GM12878 (cell line): ENCODE measurements at regions not wholly inside any gene's neighbourhood (a gene's known extent, or its start where the extent isn't known, plus 50 kb on each side); places are given as distances from the start of the nearest gene placed in this dataset.

Experiments
- BACH1 ChIP-seq: fragments of 450-650 bp; IDR thresholded peaks from 2 replicates; pipeline ENCODE4 v1.6.1; 2017; ENCODE audit warnings: mild to moderate bottlenecking, borderline replicate concordance
- CBX5 ChIP-seq: sonication (generic); IDR thresholded peaks from 2 replicates; pipeline ENCODE4 v1.6.1; 2016; ENCODE audit warnings: low read depth, moderate library complexity, mild to moderate bottlenecking, inconsistent platforms
- CEBPZ ChIP-seq: fragments of 150-350 bp; IDR thresholded peaks from 2 replicates; pipeline ENCODE4 v1.6.1; 2016; ENCODE audit warnings: low read depth, low read length
- ETV6 ChIP-seq, 2 experiments: fragments of 450-650 bp in 1 of 2; IDR thresholded peaks in 1 of 2; conservative IDR thresholded peaks in 1 of 2; 2 replicates each; pipeline ENCODE4 v1.6.1; 2014; ENCODE audit warnings: antibody characterized with exemption in 1 of 2, borderline replicate concordance in 1 of 2, low read depth in 1 of 2, mild to moderate bottlenecking in 1 of 2, moderate library complexity in 1 of 2
- HCFC1 ChIP-seq: fragments of 150-350 bp; IDR thresholded peaks from 2 replicates; pipeline ENCODE4 v1.6.1; 2014; ENCODE audit warnings: low read length
- POLR2AphosphoS5 ChIP-seq: IDR thresholded peaks from 2 replicates; pipeline ENCODE4 v1.6.1; 2011; ENCODE audit warnings: mild to moderate bottlenecking, low read length, inconsistent platforms
- REST ChIP-seq: IDR thresholded peaks from 2 replicates; pipeline ENCODE4 v1.6.1; 2012; ENCODE audit warnings: mild to moderate bottlenecking, low read depth, low read length
- SMAD1 ChIP-seq: fragments of 450-650 bp; IDR thresholded peaks from 2 replicates; pipeline ENCODE4 v1.6.1; 2018; ENCODE audit warnings: mild to moderate bottlenecking, low read depth; ENCODE audit not compliant: partially characterized antibody

DNA sequence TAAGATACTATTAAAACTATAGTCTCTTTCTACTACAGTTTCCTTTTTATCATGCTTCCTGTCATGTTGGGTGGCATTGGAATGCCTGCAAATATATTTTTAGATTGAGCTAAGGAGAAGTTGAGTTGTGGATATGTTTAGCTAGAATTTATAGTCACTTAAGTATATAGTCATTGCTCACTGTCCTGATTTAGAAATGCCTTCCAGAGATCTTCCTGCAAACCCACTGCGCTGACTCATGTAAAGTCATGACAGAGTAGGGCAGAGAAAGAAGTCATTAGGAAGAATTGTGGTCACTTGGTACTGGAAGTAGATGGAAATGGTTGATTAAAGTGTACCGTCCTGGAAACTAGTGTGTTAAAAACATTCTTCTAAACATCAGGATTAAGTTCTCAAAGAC lies 490.3 kb upstream of the PABPC4L start (continued):
- TF ChIP-seq CEBPZ (no peak), CBX5 (no peak), POLR2AphosphoS5 (no peak), BACH1 (no peak), REST (no peak), HCFC1 (no peak), ETV6 (conservative IDR thresholded peaks at IDR 0.05 in 1 of 2, IDR thresholded peaks at IDR 0.05 in 1 of 2; ENCODE audit: borderline replicate concordance in 1 of 2, low read depth in 1 of 2) (no peak), SMAD1 (no peak)
- TF ChIP-seq, all 136 proteins: peak for 0
